Spleen (tissue), 11 donors: ENCODE measurements at regions not wholly inside any gene's neighbourhood (a gene's known extent, or its start where the extent isn't known, plus 50 kb on each side); places are given as distances from the start of the nearest gene placed in this dataset.

ENCODE experiments used
- DNase-seq: peaks from one replicate; pipeline ENCODE4 v3.0.0-alpha.2; 2020
- H3K27ac ChIP-seq, 8 donors: fragments of 200-600 bp; sonication (generic) in 7 of 8; 1 replicate in 4 of 8; 2 replicates in 4 of 8; pipeline versions ENCODE4 v1.5.0 to v1.8.0; 2016 to 2021; ENCODE audit warnings: inconsistent platforms in 4 of 8, mild to moderate bottlenecking in 4 of 8, moderate library complexity in 1 of 8
- H3K27me3 ChIP-seq, 7 donors: fragments of 200-600 bp; sonication (generic) in 6 of 7; replicated peaks in 1 of 7; 1 replicate in 4 of 7; 2 replicates in 3 of 7; pipeline versions ENCODE4 v1.5.0 to v1.8.0; 2016 to 2021; ENCODE audit warnings: inconsistent platforms in 3 of 7, mild to moderate bottlenecking in 1 of 7
- H3K36me3 ChIP-seq, 6 donors: fragments of 200-600 bp; sonication (generic) in 5 of 6; 1 replicate in 4 of 6; 2 replicates in 2 of 6; pipeline versions ENCODE4 v1.5.0 to v1.8.0; 2016 to 2021; ENCODE audit warnings: inconsistent platforms in 2 of 6
- H3K4me1 ChIP-seq, 6 donors: fragments of 200-600 bp; sonication (generic) in 5 of 6; 1 replicate in 3 of 6; 2 replicates in 3 of 6; pipeline versions ENCODE4 v1.5.0 to v1.8.0; 2016 to 2021; ENCODE audit warnings: inconsistent platforms in 3 of 6
- H3K4me3 ChIP-seq, 8 donors: fragments of 200-600 bp; sonication (generic) in 7 of 8; 1 replicate in 4 of 8; 2 replicates in 4 of 8; pipeline versions ENCODE4 v1.5.0 to v1.8.0; 2016 to 2021; ENCODE audit warnings: inconsistent platforms in 4 of 8, mild to moderate bottlenecking in 4 of 8, moderate library complexity in 2 of 8
- H3K9me3 ChIP-seq, 8 donors: fragments of 200-600 bp; sonication (generic) in 7 of 8; 1 replicate in 4 of 8; 2 replicates in 4 of 8; pipeline versions ENCODE4 v1.5.0 to v1.8.0; 2016 to 2021; ENCODE audit warnings: inconsistent platforms in 4 of 8
- CTCF ChIP-seq, 11 experiments: fragments of 200-600 bp in 7 of 11; fragments of 450-650 bp in 4 of 11; sonication (generic) in 4 of 11; IDR thresholded peaks in 8 of 11; conservative IDR thresholded peaks in 3 of 11; 1 replicate in 7 of 11; 2 replicates in 4 of 11; pipeline versions ENCODE4 v1.4.0 to v1.8.0; 2016 to 2021; ENCODE audit warnings: antibody characterized with exemption in 11 of 11, inconsistent platforms in 4 of 11, mild to moderate bottlenecking in 1 of 11
- POLR2A ChIP-seq, 3 donors: fragments of 450-650 bp; IDR thresholded peaks; one replicate each; pipeline ENCODE4 v1.5.1; 2017; ENCODE audit warnings: antibody characterized with exemption in 3 of 3, mild to moderate bottlenecking in 1 of 3
- POLR2AphosphoS5 ChIP-seq, 3 donors: sonication (generic); formaldehyde crosslinking; IDR thresholded peaks; one replicate each; pipeline ENCODE4 v1.5.1; 2017; ENCODE audit warnings: antibody characterized with exemption in 3 of 3
- WGBS, 5 donors: extraction: QIAGEN DNeasy Blood & Tissue Kit in 3 of 5; methylation state at CpG; one replicate each; pipeline versions ENCODE4 v1.1.5 to v1.1.7; 2013 to 2018; 5-methylcytosine and 5-hydroxymethylcytosine counted together
- intact Hi-C: fragments of 100-400 bp; cut with DNase I; formaldehyde crosslinking; loops from one replicate; pipeline ENCODE4 v1.15.0; 2023; ENCODE audit warnings: low total_unique reads
- donor health status: healthy with polysubstance abuse.
- donor health status: DM: no; HTN: no; CAD: no; lungs with moderate emphysema.
- donor health status: DM: no; HTN: no; CAD: no.
- donor health status: Bipolar disorder and iron deficiency.
- donor health status: healthy.
- donor health status: DM: no; HTN: no; CAD: no.
- donor health status: DM: yes; HTN: yes; CAD: no.

DNA sequence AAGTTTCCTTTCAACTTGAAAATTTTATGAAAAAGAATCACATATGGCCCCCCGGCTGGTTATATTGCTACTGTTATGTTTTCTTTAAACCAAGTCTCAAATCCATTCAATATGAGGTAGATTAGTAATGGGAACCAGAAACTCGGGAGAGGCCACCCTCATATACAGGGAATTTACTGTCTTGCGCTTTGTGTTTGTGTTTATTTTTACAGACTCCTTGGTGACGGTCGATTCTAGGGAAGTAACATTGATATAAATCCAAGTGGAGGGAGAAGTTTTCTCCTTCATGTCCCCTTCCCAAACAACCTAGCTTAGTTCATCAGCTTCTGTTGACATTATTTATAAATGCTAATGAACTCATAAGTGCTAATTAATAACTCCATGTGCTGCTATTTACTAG lies 163.5 kb upstream of the LMO4 start:
- TF ChIP-seq POLR2AphosphoS5 (IDR thresholded peaks at IDR 0.05) = no peak
- TF ChIP-seq CTCF (IDR thresholded peaks at IDR 0.05 in 8 of 11, conservative IDR thresholded peaks at IDR 0.05 in 3 of 11) = no peak
- no peak for TF ChIP-seq POLR2A (IDR thresholded peaks at IDR 0.05)
- no peaks in the 10 kb centered on the region for H3K27me3 ChIP-seq
- no peaks in the 10 kb centered on the region for H3K9me3 ChIP-seq
- no peaks in the 10 kb centered on the region for H3K36me3 ChIP-seq
- intact Hi-C loops = no loop called here
- no peak for DNase-seq
- WGBS, 5 donors = 74 to 87% (median 84%) methylated on average over 5 of the region's 5 CpGs
- H3K4me1 ChIP-seq = no peaks in the 10 kb centered on the region
- H3K4me3 ChIP-seq = no peak overlapping the region
- no peak overlapping the region for H3K27ac ChIP-seq

DNA sequence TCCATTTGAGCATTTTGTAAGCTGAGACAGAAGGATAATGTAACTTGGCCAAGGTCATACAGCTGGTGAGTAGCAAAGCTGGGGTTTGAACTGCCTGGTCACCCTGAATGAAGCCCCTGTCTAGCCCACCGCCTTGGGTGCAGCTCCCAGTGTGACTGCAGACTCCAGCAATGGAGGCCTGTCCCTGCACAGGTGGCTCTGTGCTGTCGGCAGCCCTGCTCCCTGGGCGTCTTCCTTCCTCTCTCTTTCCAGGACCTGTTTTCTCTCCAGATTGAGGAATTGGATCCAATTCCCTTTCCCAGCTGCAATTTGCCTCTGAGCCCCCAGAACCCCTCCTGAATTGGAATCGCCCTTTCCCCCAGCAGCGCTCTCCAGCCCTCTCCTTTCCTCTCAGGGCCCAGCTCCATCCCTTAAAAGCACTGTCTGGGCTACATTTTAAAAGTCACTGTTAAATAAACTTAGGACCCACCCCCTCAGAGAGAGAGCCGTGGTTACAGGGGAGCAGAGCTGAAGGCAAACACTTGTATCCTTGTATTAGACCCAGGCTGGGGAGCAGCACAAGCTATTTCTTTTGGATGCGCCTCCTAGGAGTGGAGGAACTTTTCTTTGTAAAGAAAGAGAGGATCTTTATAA lies 161.4 kb upstream of the LMO4 start:
- Histone ChIP-seq H3K4me1 (no peaks in the 10 kb centered on the region), H3K9me3 (no peaks in the 10 kb centered on the region), H3K36me3 (no peaks in the 10 kb centered on the region), H3K4me3 (no peak overlapping the region), H3K27me3 (peaks cover 0 to under 1% (median 0%) of the 10 kb centered on the region in 7 donors), H3K27ac (no peak overlapping the region)
- no peak for TF ChIP-seq CTCF (IDR thresholded peaks at IDR 0.05 in 8 of 11, conservative IDR thresholded peaks at IDR 0.05 in 3 of 11)
- no peak for TF ChIP-seq POLR2AphosphoS5 (IDR thresholded peaks at IDR 0.05)
- TF ChIP-seq POLR2A (IDR thresholded peaks at IDR 0.05) = no peak
- 86 to 88% (median 86%) methylated on average over 7 of the region's 7 CpGs for WGBS, 5 donors
- intact Hi-C loops = no loop called here
- no peak for DNase-seq

- Histone ChIP-seq H3K36me3 (no peaks in the 10 kb centered on the region), H3K4me1 (no peaks in the 10 kb centered on the region), H3K4me3 (no peak overlapping the region), H3K27me3 (peaks cover 0 to 6% (median 0%) of the 10 kb centered on the region in 7 donors), H3K27ac (no peak overlapping the region), H3K9me3 (no peaks in the 10 kb centered on the region)
- TF ChIP-seq CTCF (IDR thresholded peaks at IDR 0.05 in 8 of 11, conservative IDR thresholded peaks at IDR 0.05 in 3 of 11) (no peak), POLR2AphosphoS5 (IDR thresholded peaks at IDR 0.05) (no peak), POLR2A (IDR thresholded peaks at IDR 0.05) (no peak)
- WGBS, 5 donors = 72 to 81% (median 74%) methylated on average over 7 of the region's 7 CpGs
- intact Hi-C loops = no loop called here
- no peak for DNase-seq
These were observed 160.7 kb upstream of the LMO4 start for GRCh38 chr1:87167848-87168525.

- 82 to 94% (median 85%) methylated on average over 3 of the region's 3 CpGs for WGBS, 5 donors
- Histone ChIP-seq H3K4me1 (no peaks in the 10 kb centered on the region), H3K4me3 (no peak overlapping the region), H3K9me3 (no peaks in the 10 kb centered on the region), H3K27me3 (peaks cover 0 to 19% (median 0%) of the 10 kb centered on the region in 7 donors), H3K27ac (no peak overlapping the region), H3K36me3 (no peaks in the 10 kb centered on the region)
- intact Hi-C loops = no loop called here
- no peak for TF ChIP-seq POLR2A (IDR thresholded peaks at IDR 0.05)
- TF ChIP-seq POLR2AphosphoS5 (IDR thresholded peaks at IDR 0.05) = no peak
- TF ChIP-seq CTCF (IDR thresholded peaks at IDR 0.05 in 8 of 11, conservative IDR thresholded peaks at IDR 0.05 in 3 of 11) = no peak
- no peak for DNase-seq
These were observed 159.3 kb upstream of the LMO4 start for GRCh38 chr1:87169263-87169910.
